ENCODE measurements at regions not wholly inside any gene's neighbourhood (a gene's known extent, or its start where the extent isn't known, plus 50 kb on each side); places are given as distances from the start of the nearest gene placed in this dataset.
"Not testable (repeated sequence)": the region's sequence is repeated elsewhere in the genome, so short reads cannot be mapped to it uniquely, and the experiment has no call there.

- not testable (repeated sequence) for DNase-seq
These were observed 364.9 kb downstream of the FOXD4L5 start for GRCh38 chr9:64920147-64920546.

DNA sequence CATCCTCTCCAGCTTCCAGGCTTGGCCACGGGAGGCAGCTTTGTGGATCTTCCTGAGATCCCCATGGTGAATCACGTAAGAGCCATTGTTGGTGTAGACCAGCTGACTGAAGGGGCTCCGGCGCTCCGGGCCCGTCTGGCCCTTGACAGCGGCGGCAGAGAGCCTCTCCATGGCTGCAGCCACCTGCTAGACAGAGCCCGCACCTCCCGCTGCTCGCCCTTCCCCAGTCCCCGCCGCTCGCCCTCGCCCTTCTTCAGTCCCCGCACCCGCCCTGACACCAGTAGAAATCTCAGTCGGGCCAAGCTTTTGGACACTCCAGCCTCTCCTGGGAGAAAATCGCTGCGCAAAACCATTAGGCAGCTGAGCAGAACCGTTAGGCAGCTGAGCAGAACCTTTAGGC is 396.4 kb downstream of the FOXD4L5 start:
- DNase-seq = not testable (repeated sequence)

- peak; percentile 46 to 55 for DNase-seq
These were observed 414.4 kb downstream of the FOXD4L5 start for GRCh38 chr9:64870594-64870993.
